Activated T-helper 1 cell treated with anti-CD3 and anti-CD28 coated beads, Interleukin-2, amount 50 U/mL, for 16 hours (primary cell): ENCODE measurements at regions not wholly inside any gene's neighbourhood (a gene's known extent, or its start where the extent isn't known, plus 50 kb on each side); places are given as distances from the start of the nearest gene placed in this dataset.

Experiments used
- DNase-seq, 2 donors: peaks; one replicate each; pipeline ENCODE4 v3.0.0-alpha.2; 2020; ENCODE audit warnings: low read depth in 1 of 2, low spot score in 1 of 2

DNA sequence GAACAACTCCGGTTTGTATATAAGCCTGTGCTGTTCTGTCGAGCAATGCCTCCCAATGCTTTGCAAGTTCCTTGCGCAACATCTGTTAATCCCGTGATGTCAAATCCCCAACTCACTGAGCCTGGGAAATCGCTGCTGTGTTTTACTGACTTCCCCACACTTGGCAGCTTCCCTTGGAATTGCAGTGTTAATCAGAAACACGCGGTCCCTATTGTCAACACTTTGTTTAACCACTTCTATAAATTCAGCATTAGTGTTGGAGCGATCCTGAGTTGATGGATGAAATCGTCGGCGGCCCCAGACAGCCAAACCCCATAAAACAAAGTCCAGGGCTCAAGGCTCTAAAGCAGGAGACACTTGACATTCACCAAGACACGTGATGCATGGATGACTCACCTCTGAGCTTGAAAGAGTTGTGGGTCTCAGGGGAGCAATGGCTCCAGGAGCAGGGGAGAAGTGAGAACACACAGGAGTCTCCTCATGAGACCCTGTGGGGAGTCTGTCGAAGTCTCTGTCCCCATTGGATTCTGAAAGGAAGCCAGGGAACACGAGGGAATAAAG is 555.3 kb downstream of the MIAT start:
- DNase-seq = no peak

GRCh38 chr22:27213294-27213693 is 555.9 kb downstream of the MIAT start:
- no peak for DNase-seq

DNA sequence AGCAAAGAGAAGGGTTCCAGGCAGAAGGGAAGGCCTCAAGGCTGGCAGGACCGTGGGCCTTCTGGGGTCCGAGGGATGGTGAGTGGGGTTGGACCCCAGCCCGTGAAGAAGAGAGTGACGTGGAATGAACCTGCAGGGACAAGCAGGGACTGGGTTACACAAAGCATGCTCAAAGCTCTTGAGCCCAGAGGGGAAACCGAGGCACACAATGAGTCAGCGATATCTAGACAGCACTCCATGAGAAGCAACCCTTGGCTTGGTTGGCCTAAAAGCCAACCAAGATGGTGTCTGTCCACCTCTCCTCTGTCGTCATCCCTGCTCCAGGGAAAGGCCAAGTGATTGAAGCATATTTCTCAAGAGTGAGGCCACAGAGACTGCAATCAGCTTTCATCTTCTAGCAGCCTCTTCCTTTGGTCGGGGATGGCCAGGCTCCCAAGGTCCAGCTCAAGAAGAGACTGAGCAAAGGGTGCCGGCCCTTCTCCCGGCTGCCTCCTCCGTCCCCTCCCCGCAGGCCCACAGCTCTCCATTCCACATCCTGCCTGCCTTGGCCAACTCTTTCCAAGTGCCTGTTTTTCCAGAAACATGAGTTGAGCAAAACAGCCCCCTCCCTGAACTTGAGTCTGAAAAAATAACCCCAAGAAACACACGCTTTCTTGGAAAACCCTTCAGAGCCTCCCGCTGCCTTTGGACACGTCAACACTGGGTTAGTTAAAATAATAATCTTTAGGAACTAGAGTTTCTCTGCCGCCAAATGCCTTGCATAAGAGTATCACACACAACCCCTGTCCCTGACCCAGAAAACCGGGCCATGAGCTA is 556.6 kb downstream of the MIAT start:
- no peak for DNase-seq

DNA sequence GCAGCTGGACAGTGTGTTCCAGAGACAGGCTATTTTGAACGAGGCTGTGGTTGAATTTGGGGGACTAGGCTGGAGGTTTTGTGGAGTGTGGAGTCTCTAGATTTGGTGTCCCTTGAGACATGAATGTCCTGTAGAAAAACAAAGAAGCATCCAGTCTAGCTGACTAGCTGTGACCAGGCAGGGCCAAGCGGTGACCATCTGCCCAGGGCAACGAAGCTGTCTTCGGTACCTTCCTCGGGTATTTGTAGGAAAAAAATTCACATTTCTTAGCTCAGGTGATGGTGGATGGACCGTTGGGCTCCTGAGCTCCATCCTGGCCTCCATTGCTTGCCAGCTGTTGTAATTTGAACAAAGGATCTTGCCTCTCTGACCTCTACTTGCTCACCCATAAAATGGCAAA is 557.3 kb downstream of the MIAT start:
- no peak for DNase-seq

GRCh38 chr22:27215871-27216270 is 558.5 kb downstream of the MIAT start:
- no peak for DNase-seq

- no peak for DNase-seq
These were observed 559.1 kb downstream of the MIAT start for GRCh38 chr22:27216444-27216843.

DNA sequence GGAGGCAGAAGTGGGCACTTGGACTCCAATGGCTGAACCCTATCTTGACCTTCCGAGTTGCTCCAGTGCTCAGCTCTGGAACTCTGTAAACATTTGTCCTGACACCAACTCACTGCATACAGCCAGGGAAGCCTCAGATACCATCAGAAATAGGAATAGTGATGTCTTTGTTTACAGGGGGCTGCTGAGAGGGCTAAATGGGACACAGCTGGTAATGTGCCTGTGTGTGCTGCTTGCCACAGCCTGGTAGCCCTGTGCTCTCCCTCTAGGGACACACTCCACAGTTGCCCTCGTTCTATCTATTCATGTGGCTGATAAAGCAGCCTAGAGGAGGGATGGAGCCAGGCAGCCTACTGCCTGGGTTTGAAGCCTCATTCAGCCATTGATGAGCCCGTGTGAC is 559.8 kb downstream of the MIAT start:
- no peak for DNase-seq

- DNase-seq = no peak
These were observed 560.9 kb downstream of the MIAT start for GRCh38 chr22:27218012-27218920.

DNA sequence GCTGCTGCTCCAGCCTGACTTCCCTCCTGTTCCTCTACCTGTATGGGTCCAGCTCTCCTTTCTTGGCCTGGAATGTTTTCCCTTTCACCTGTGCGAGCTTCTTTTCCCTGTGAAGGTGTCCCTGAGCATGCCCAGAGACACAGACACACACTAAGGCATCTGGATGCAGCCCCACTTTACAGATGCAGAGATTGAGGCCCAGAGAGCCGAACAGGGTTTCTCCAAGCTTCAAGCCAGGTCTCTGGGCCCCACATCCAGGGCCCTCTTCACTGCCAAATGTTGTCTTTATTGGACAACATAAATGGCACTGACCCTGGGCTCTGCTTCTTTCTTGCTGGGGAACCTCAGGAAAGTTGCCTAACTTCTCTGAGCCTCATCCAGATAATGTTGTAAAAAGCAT is 561.6 kb downstream of the MIAT start:
- DNase-seq = no peak

DNA sequence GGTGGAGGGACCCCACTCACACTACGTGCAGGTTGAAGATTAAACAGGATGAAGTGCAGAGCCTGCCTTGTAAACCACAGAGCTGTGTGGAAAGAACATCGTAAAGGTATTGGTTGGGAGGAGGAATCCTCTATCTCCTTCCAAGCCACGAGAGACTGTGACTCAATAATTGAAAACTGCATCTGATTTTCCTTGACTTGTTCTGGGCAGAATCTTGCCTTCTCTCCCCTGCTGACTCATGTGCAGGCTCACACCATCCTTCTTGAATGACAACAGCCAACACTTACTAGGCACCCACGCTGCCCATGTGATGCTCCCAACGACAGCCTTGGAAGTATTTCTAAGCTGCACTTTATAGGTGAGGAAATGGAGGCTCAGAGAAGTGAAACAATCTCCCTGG is 563.0 kb downstream of the MIAT start:
- DNase-seq = no peak

- DNase-seq = no peak
These were observed 564.8 kb downstream of the MIAT start for GRCh38 chr22:27222178-27222577.

- DNase-seq = no peak
These were observed 566.2 kb downstream of the MIAT start for GRCh38 chr22:27223317-27224177.

DNA sequence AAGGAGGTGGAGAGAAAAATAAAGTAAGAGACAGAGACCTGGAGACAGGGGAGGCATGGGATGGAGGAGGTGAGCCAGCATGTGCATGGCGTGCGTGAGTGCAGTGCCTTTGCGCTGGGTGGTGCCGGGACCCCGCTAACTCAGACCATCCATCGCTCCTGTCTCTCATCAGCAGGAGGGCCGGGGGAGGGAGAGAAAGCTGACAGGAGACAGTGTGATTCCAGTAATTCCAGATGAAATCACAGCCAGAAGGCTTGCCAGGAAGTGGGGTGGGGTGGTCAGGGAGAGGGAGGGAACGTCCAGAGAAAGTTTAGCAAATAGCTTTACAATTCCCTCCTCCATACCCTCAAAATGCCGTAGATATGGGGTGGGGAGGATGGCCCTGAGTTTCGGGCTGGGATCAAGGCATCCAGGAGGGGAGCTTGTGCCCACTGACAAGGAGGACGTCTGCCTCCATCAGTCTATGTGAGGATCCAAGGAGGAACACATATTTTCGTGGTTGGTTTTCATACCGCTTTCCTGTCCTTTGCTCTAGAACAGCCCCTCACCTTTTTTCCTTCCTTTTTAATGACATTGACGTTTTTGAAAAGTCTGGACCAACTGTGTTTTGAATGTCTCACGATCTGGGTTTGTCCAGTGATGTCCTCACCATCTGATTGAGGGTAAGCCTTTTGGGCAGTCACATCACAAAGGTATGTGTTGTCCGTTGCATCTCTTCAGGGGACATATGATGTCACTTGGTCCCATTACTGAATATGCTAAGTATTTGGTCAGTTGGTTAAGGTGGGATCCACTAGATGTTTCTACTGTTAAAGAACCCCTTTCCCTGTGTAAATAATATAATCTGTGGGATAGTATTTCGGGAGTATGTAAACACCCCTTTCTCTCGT is 567.3 kb downstream of the MIAT start:
- DNase-seq = no peak

DNA sequence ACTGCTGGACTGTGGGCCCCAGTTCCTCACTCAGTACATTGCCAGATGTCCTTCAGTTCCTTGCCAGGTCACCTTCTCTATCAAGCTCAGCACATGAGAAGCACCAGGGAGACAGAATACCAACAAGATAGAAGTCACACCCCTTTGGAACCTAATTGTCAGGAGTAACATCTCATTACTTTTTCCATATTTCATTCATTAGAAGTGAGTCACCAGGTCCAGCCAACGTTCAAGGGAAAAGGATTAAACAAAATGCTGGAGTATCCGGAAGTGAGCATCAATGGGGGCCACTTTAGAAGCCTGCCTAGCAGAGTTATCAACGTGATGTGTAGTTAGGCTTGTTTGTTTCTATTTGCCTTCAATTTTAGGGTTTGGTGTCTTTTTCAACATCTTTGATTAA is 569.3 kb downstream of the MIAT start:
- DNase-seq = no peak

DNA sequence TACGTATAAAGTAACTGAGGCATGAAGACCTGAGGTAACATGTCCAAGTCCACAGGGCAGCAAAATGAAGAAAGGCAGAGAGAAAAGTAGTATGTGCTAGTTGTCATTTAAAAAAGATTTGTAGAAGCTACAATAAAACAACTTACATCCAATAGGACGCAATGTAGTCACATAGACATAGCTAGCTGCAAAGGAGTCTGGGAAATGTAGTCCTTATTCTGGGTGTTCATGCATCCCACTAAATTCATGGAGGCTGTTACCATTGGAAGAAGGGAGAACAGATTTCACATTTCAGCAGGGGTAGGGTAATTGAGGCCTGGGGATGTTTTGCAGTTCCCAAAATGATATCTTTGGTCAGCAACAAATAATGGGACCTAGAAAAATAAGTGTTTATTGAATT is 571.4 kb downstream of the MIAT start:
- no peak for DNase-seq

- no peak for DNase-seq
These were observed 571.4 kb downstream of the MN1 start for GRCh38 chr22:27230189-27230588.

DNA sequence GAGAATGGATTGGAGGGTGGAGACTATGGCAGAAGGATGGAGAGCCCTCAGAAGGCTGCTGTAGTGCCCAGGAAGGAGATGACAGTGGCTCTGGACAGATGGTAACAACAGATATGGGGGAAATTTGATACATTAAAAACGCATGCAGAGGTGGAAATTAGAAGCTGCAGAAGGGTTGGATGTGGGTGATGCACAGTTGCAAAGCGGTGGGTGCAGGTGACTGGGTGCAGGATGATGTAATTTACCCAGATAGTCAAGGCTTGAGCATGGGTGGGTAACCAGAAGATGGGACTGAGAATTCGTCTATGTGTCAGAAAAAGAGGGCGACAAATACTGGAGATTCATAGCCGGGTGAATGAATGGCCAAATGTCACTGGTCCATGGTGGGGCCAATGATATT is 570.3 kb downstream of the MN1 start:
- no peak for DNase-seq

DNA sequence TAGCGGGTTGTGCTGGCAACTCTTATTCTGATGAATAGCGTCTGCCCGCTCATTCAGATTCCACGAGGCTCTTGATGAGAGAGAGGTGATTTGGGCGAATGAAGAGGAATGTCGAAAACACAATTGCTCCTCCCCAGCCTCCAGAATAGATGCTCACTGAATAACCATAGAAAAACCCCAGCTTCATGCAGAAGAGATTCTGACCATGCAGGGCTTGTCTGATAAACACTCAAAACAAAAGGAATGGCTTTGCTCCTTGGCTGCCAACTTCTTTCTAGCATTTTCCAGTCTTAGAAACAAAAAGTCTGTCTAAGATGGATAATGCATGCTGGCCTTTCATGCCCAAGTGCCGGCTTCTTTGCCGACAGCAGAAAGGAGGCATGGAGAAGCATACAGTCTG is 569.5 kb downstream of the MN1 start:
- DNase-seq = no peak

- no peak for DNase-seq
These were observed 564.3 kb downstream of the MN1 start for GRCh38 chr22:27237080-27237741.
